ENCODE measurements at regions not wholly inside any gene's neighbourhood (a gene's known extent, or its start where the extent isn't known, plus 50 kb on each side); places are given as distances from the start of the nearest gene placed in this dataset.

- TF ChIP-seq POLR2A (IDR thresholded peaks at IDR 0.05; ENCODE audit: low read depth, low read length) (no peak), POLR2AphosphoS5 (IDR thresholded peaks at IDR 0.05; ENCODE audit: low read depth, low read length) (no peak), TAF1 (IDR thresholded peaks at IDR 0.05; ENCODE audit: borderline replicate concordance, low read depth, low read length) (no peak)
Measured at GRCh38 chr2:165024199-165024598, 68.9 kb upstream of the SLC38A11 start.
